ENCODE measurements at regions not wholly inside any gene's neighbourhood (a gene's known extent, or its start where the extent isn't known, plus 50 kb on each side); places are given as distances from the start of the nearest gene placed in this dataset.

DNA sequence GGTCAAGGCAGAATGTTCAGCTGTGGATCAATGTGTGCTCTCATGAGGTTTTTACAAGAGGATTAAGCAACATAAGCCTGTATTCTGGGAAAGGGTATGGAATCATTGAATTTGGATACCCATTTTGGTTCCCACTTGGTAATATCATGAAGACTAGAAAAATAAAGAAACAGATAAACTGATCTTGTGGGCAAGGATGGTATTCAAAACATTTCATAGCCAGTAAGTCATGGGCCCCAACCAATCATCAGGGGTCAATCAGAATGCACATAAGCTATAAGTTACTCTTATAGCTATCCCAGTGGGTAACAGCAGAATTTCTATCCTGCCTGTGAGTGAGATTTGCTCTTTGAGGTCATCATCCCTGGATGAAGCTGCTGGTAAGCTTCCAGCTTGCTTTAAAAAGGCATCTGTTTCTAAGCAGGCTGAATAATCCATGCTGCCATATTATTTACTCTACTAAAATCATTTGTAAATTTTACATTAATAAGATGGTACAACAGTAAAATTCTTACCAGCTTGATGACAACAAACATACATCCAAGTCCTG, 291.2 kb downstream of the RAD51AP2 start:
- TF ChIP-seq, protein P1, sequence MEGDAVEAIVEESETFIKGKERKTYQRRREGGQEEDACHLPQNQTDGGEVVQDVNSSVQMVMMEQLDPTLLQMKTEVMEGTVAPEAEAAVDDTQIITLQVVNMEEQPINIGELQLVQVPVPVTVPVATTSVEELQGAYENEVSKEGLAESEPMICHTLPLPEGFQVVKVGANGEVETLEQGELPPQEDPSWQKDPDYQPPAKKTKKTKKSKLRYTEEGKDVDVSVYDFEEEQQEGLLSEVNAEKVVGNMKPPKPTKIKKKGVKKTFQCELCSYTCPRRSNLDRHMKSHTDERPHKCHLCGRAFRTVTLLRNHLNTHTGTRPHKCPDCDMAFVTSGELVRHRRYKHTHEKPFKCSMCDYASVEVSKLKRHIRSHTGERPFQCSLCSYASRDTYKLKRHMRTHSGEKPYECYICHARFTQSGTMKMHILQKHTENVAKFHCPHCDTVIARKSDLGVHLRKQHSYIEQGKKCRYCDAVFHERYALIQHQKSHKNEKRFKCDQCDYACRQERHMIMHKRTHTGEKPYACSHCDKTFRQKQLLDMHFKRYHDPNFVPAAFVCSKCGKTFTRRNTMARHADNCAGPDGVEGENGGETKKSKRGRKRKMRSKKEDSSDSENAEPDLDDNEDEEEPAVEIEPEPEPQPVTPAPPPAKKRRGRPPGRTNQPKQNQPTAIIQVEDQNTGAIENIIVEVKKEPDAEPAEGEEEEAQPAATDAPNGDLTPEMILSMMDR (IDR thresholded peaks at IDR 0.05): no peak
- H3K27ac ChIP-seq (ENCODE audit: low read length in 2 of 2): no peak overlapping the region
- H3K9ac ChIP-seq (ENCODE audit: low read length): no peak overlapping the region
- H2AFZ ChIP-seq (ENCODE audit: insufficient read depth, low read depth, low read length, poor library complexity, severe bottlenecking): no peak overlapping the region
- no peaks in the 10 kb centered on the region for H3K27me3 Mint-ChIP-seq
- H3K79me2 ChIP-seq (ENCODE audit: control insufficient read depth, insufficient read depth, low read length): no peaks in the 10 kb centered on the region
- no peak overlapping the region for H3K4me2 ChIP-seq (replicated peaks; ENCODE audit: low read depth, low read length, poor library complexity, severe bottlenecking)
- H3K27ac Mint-ChIP-seq: no peak overlapping the region
- peaks cover 0 to 3% (median 0%) of the 10 kb centered on the region in 4 experiments for H3K27me3 ChIP-seq (replicated peaks in 1 of 4; ENCODE audit: control extremely low read depth in 1 of 4, control insufficient read depth in 3 of 4, insufficient read depth in 4 of 4, low read length in 3 of 4)
- no peak for ATAC-seq (ENCODE audit: low read depth)
- no peak overlapping the region for H3K4me3 ChIP-seq (ENCODE audit: control extremely low read depth in 1 of 5, extremely low read depth in 1 of 5, insufficient read depth in 1 of 5, low read depth in 2 of 5, low read length in 4 of 5)
- H3K9me3 ChIP-seq (ENCODE audit: control extremely low read depth in 1 of 3, control insufficient read depth in 2 of 3, insufficient read depth in 1 of 3, low read length in 2 of 3): peaks cover 0 to 3% (median 0%) of the 10 kb centered on the region in 3 donors
- no peak for DNase-seq
- H3K4me1 ChIP-seq (ENCODE audit: control insufficient read depth in 2 of 2, insufficient read depth in 2 of 2, low read length in 2 of 2): no peaks in the 10 kb centered on the region
- intact Hi-C loops (cut with micrococcal nuclease): no loop called here
- POLR2A ChIA-PET: no interaction called here
- no peaks in the 10 kb centered on the region for H3K36me3 ChIP-seq (replicated peaks in 1 of 2; ENCODE audit: control extremely low read depth in 1 of 2, control insufficient read depth in 1 of 2, extremely low read depth in 1 of 2, insufficient read depth in 2 of 2, low read length in 1 of 2)
- H3K4me3 Mint-ChIP-seq: no peak overlapping the region
- no peaks in the 10 kb centered on the region for H4K20me1 ChIP-seq (ENCODE audit: control insufficient read depth, insufficient read depth, low read length, poor library complexity, severe bottlenecking)
- CTCF ChIA-PET: no interaction called here
- H3K9me3 Mint-ChIP-seq (ENCODE audit: insufficient read depth): no peaks in the 10 kb centered on the region
- peaks cover 7% of the 10 kb centered on the region for H3K4me1 Mint-ChIP-seq

DNA sequence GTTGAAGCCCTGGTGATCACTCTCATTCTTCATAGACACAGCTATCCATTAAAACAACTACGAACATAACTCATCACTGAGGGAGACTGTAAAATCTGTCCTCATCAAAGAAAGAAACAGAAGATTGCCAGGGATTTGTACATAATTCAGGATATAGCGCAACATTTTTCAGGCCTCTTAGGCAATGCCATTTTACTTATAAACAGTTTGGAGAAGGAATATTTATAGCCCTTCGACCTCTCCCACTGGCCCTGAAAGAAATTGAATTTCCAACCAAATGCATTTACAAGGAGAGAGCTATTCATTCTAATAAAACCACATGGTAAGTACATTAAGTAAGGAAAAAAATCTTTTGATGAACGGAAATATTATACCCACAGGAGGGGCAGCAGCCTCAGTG, 295.0 kb downstream of the RAD51AP2 start:
- Histone ChIP-seq H3K27me3 (replicated peaks in 1 of 4; ENCODE audit: control extremely low read depth in 1 of 4, control insufficient read depth in 3 of 4, insufficient read depth in 4 of 4, low read length in 3 of 4) (no peaks in the 10 kb centered on the region), H3K36me3 (replicated peaks in 1 of 2; ENCODE audit: control extremely low read depth in 1 of 2, control insufficient read depth in 1 of 2, extremely low read depth in 1 of 2, insufficient read depth in 2 of 2, low read length in 1 of 2) (no peaks in the 10 kb centered on the region), H3K4me3 (ENCODE audit: control extremely low read depth in 1 of 5, extremely low read depth in 1 of 5, insufficient read depth in 1 of 5, low read depth in 2 of 5, low read length in 4 of 5) (no peak overlapping the region), H3K4me1 (ENCODE audit: control insufficient read depth in 2 of 2, insufficient read depth in 2 of 2, low read length in 2 of 2) (no peaks in the 10 kb centered on the region), H3K27ac (ENCODE audit: low read length in 2 of 2) (no peak overlapping the region), H3K79me2 (ENCODE audit: control insufficient read depth, insufficient read depth, low read length) (no peaks in the 10 kb centered on the region), H3K9ac (ENCODE audit: low read length) (no peak overlapping the region), H3K4me2 (replicated peaks; ENCODE audit: low read depth, low read length, poor library complexity, severe bottlenecking) (no peak overlapping the region), H4K20me1 (ENCODE audit: control insufficient read depth, insufficient read depth, low read length, poor library complexity, severe bottlenecking) (no peaks in the 10 kb centered on the region), H2AFZ (ENCODE audit: insufficient read depth, low read depth, low read length, poor library complexity, severe bottlenecking) (no peak overlapping the region), H3K9me3 (ENCODE audit: control extremely low read depth in 1 of 3, control insufficient read depth in 2 of 3, insufficient read depth in 1 of 3, low read length in 2 of 3) (peaks cover 0 to 3% (median 0%) of the 10 kb centered on the region in 3 donors)
- Mint-ChIP-seq H3K4me1 (peaks cover 7% of the 10 kb centered on the region), H3K27me3 (no peaks in the 10 kb centered on the region), H3K4me3 (no peak overlapping the region), H3K27ac (no peak overlapping the region), H3K9me3 (ENCODE audit: insufficient read depth) (no peaks in the 10 kb centered on the region)
- no peak for DNase-seq
- CTCF ChIA-PET: no interaction called here
- ATAC-seq (ENCODE audit: low read depth): no peak
- intact Hi-C loops (cut with micrococcal nuclease): no loop called here
- TF ChIP-seq EZH2 (IDR thresholded peaks at IDR 0.05; ENCODE audit: borderline replicate concordance, insufficient read depth, low read depth, low read length, poor library complexity, severe bottlenecking): no peak
- TF ChIP-seq, protein P1 (IDR thresholded peaks at IDR 0.05): no peak
- WGBS (ENCODE audit: insufficient coverage): 100% methylated on average over 1 of the region's 4 CpGs
- POLR2A ChIA-PET: no interaction called here
